ENCODE measurements at regions not wholly inside any gene's neighbourhood (a gene's known extent, or its start where the extent isn't known, plus 50 kb on each side); places are given as distances from the start of the nearest gene placed in this dataset.
"Not testable (repeated sequence)": the region's sequence is repeated elsewhere in the genome, so short reads cannot be mapped to it uniquely, and the experiment has no call there.

GRCh38 chr10:23657677-23658076 lies 218.8 kb downstream of the OTUD1 start:
- DNase-seq = no peak

GRCh38 chr10:23671866-23672265 lies 233.0 kb downstream of the OTUD1 start:
- not testable (repeated sequence) for DNase-seq

- no peak for DNase-seq
These were observed 236.7 kb downstream of the OTUD1 start for GRCh38 chr10:23675585-23675984.

- DNase-seq = no peak
These were observed 237.4 kb downstream of the OTUD1 start for GRCh38 chr10:23676296-23676695.

GRCh38 chr10:23686722-23687121 lies 247.8 kb downstream of the OTUD1 start:
- DNase-seq = no peak

GRCh38 chr10:23692736-23693135 lies 253.9 kb downstream of the OTUD1 start:
- DNase-seq = no peak

GRCh38 chr10:23693501-23693901 lies 254.6 kb downstream of the OTUD1 start:
- DNase-seq = no peak

GRCh38 chr10:23693925-23694324 lies 255.1 kb downstream of the OTUD1 start:
- no peak for DNase-seq

GRCh38 chr10:23694446-23694920 lies 255.6 kb downstream of the OTUD1 start:
- no peak for DNase-seq

- no peak for DNase-seq
These were observed 256.3 kb downstream of the OTUD1 start for GRCh38 chr10:23694921-23695824.

GRCh38 chr10:23695825-23696420 lies 257.0 kb downstream of the OTUD1 start:
- no peak for DNase-seq

GRCh38 chr10:23696476-23696875 lies 257.6 kb downstream of the OTUD1 start:
- DNase-seq = no peak

GRCh38 chr10:23702977-23703414 lies 264.1 kb downstream of the OTUD1 start:
- peak in 1 of 2 experiments; percentile 35 for DNase-seq

- no peak for DNase-seq
These were observed 276.5 kb downstream of the OTUD1 start for GRCh38 chr10:23715363-23715762.

- DNase-seq = no peak
These were observed 279.0 kb downstream of the OTUD1 start for GRCh38 chr10:23717913-23718312.

- no peak for DNase-seq
These were observed 280.1 kb downstream of the OTUD1 start for GRCh38 chr10:23718946-23719345.

- DNase-seq = no peak
These were observed 284.9 kb downstream of the OTUD1 start for GRCh38 chr10:23723796-23724195.

GRCh38 chr10:23725548-23725947 lies 286.7 kb downstream of the OTUD1 start:
- DNase-seq = no peak

- no peak for DNase-seq
These were observed 303.5 kb downstream of the OTUD1 start for GRCh38 chr10:23742368-23742767.

GRCh38 chr10:23742807-23743206 lies 303.9 kb downstream of the OTUD1 start:
- DNase-seq = no peak

- DNase-seq = no peak
These were observed 315.3 kb downstream of the OTUD1 start for GRCh38 chr10:23754179-23754578.

- no peak for DNase-seq
These were observed 316.1 kb downstream of the OTUD1 start for GRCh38 chr10:23754941-23755340.

- no peak for DNase-seq
These were observed 316.7 kb downstream of the OTUD1 start for GRCh38 chr10:23755556-23755955.

GRCh38 chr10:23768281-23768680 lies 329.4 kb downstream of the OTUD1 start:
- DNase-seq = no peak
